ENCODE measurements at regions not wholly inside any gene's neighbourhood (a gene's known extent, or its start where the extent isn't known, plus 50 kb on each side); places are given as distances from the start of the nearest gene placed in this dataset.
A peak's percentile ranks its signal among the peaks of the same experiment; 100 is the strongest.
"Not testable (repeated sequence)": the region's sequence is repeated elsewhere in the genome, so short reads cannot be mapped to it uniquely, and the experiment has no call there.

- no peak for DNase-seq (ENCODE audit: low read depth)
Measured at GRCh38 chr7:91565499-91566401, 301.5 kb downstream of the FZD1 start.

- DNase-seq (ENCODE audit: low read depth), result no peak
Measured at GRCh38 chr7:91566402-91566732, 302.1 kb downstream of the FZD1 start.

- no peak for DNase-seq (ENCODE audit: low read depth)
Measured at GRCh38 chr7:91567081-91568012, 303.1 kb downstream of the FZD1 start.

GRCh38 chr7:91568138-91568537 is 303.9 kb downstream of the FZD1 start:
- DNase-seq (ENCODE audit: low read depth), result no peak

- no peak for DNase-seq (ENCODE audit: low read depth)
Measured at GRCh38 chr7:91569728-91570457, 305.7 kb downstream of the FZD1 start.

GRCh38 chr7:91570560-91570959 is 306.3 kb downstream of the FZD1 start:
- DNase-seq (ENCODE audit: low read depth), result no peak

GRCh38 chr7:91571601-91572000 is 307.4 kb downstream of the FZD1 start:
- no peak for DNase-seq (ENCODE audit: low read depth)

GRCh38 chr7:91573405-91573804 is 307.1 kb downstream of the MTERF1 start:
- DNase-seq (ENCODE audit: low read depth), result no peak

- DNase-seq (ENCODE audit: low read depth), result not testable (repeated sequence)
Measured at GRCh38 chr7:91576459-91576858, 304.0 kb downstream of the MTERF1 start.

- DNase-seq (ENCODE audit: low read depth), result no peak
Measured at GRCh38 chr7:91579837-91580236, 300.7 kb downstream of the MTERF1 start.

GRCh38 chr7:91582799-91583477 is 297.6 kb downstream of the MTERF1 start:
- no peak for DNase-seq (ENCODE audit: low read depth)

- no peak for DNase-seq (ENCODE audit: low read depth)
Measured at GRCh38 chr7:91596287-91596686, 284.2 kb downstream of the MTERF1 start.

GRCh38 chr7:91598791-91599190 is 281.7 kb downstream of the MTERF1 start:
- DNase-seq (ENCODE audit: low read depth), result no peak

GRCh38 chr7:91600112-91600511 is 280.4 kb downstream of the MTERF1 start:
- DNase-seq (ENCODE audit: low read depth), result no peak

GRCh38 chr7:91603707-91604106 is 276.8 kb downstream of the MTERF1 start:
- no peak for DNase-seq (ENCODE audit: low read depth)

- DNase-seq (ENCODE audit: low read depth), result no peak
Measured at GRCh38 chr7:91608606-91609005, 271.9 kb downstream of the MTERF1 start.

- peak; percentile 17 for DNase-seq (ENCODE audit: low read depth)
Measured at GRCh38 chr7:91609525-91609924, 271.0 kb downstream of the MTERF1 start.

GRCh38 chr7:91614431-91614830 is 266.1 kb downstream of the MTERF1 start:
- peak; percentile 19 for DNase-seq (ENCODE audit: low read depth)

- DNase-seq (ENCODE audit: low read depth), result no peak
Measured at GRCh38 chr7:91618776-91619765, 261.4 kb downstream of the MTERF1 start.

- no peak for DNase-seq (ENCODE audit: low read depth)
Measured at GRCh38 chr7:91620827-91621226, 259.7 kb downstream of the MTERF1 start.

All from LHCN-M2 (cell line).